ENCODE measurements at regions not wholly inside any gene's neighbourhood (a gene's known extent, or its start where the extent isn't known, plus 50 kb on each side); places are given as distances from the start of the nearest gene placed in this dataset.

- H3K9ac ChIP-seq (ENCODE audit: low read depth in 1 of 2, low read length in 2 of 2), result no peak overlapping the region
- H3K4me1 ChIP-seq (ENCODE audit: control insufficient read depth in 4 of 4, insufficient read depth in 4 of 4, low read length in 3 of 4), result no peaks in the 10 kb centered on the region
- no peaks in the 10 kb centered on the region for H3K36me3 ChIP-seq (ENCODE audit: control insufficient read depth in 4 of 4, insufficient read depth in 3 of 4, low read depth in 1 of 4, low read length in 3 of 4)
- DNase-seq (ENCODE audit: low spot score), result no peak
- no peak overlapping the region for H3K27ac ChIP-seq (ENCODE audit: low read depth in 1 of 2, low read length in 2 of 2)
- no peak overlapping the region for H3K4me3 ChIP-seq (ENCODE audit: low read depth in 1 of 3, low read length in 3 of 3)
- TF ChIP-seq ATF3 (IDR thresholded peaks at IDR 0.05), result no peak
- no peak for TF ChIP-seq GABPA (IDR thresholded peaks at IDR 0.05 in 1 of 2, conservative IDR thresholded peaks at IDR 0.05 in 1 of 2)
- TF ChIP-seq SP1 (IDR thresholded peaks at IDR 0.05), result no peak
- TF ChIP-seq RAD21 (IDR thresholded peaks at IDR 0.05), result no peak
- TF ChIP-seq FOXA2 (IDR thresholded peaks at IDR 0.05), result no peak
- TF ChIP-seq TAF1 (conservative IDR thresholded peaks at IDR 0.05), result no peak
- no peak for TF ChIP-seq MAX (IDR thresholded peaks at IDR 0.05)
- TF ChIP-seq HNF4A (conservative IDR thresholded peaks at IDR 0.05), result no peak
- no peak for TF ChIP-seq HNF4G (IDR thresholded peaks at IDR 0.05)
- TF ChIP-seq FOXA1 (IDR thresholded peaks at IDR 0.05), result no peak
- no peak for TF ChIP-seq NR2F2 (IDR thresholded peaks at IDR 0.05)
- TF ChIP-seq YY1 (IDR thresholded peaks at IDR 0.05), result no peak
- TF ChIP-seq CTCF (IDR thresholded peaks at IDR 0.05; ENCODE audit: low read depth, low read length, missing input control), result no peak
- TF ChIP-seq REST (IDR thresholded peaks at IDR 0.05), result no peak
- no peak for TF ChIP-seq EGR1 (IDR thresholded peaks at IDR 0.05; ENCODE audit: low read depth in 2 of 2)
- no peak for TF ChIP-seq RXRA (IDR thresholded peaks at IDR 0.05)
- no peak for TF ChIP-seq JUND (IDR thresholded peaks at IDR 0.05)
- no peak for TF ChIP-seq ZBTB33 (IDR thresholded peaks at IDR 0.05)
- H3K27me3 ChIP-seq (ENCODE audit: control insufficient read depth in 4 of 4, insufficient read depth in 4 of 4, low read length in 3 of 4), result peaks cover 0 to 4% (median 0%) of the 10 kb centered on the region in 4 donors
- WGBS, result 93% methylated on average over 13 of the region's 13 CpGs
- peaks cover 0 to 4% (median 2%) of the 10 kb centered on the region in 4 donors for H3K9me3 ChIP-seq (ENCODE audit: control insufficient read depth in 4 of 4, low read length in 3 of 4)
Observed at GRCh38 chr1:177812650-177813049, 157.2 kb downstream of the SEC16B start.
